ENCODE measurements at regions not wholly inside any gene's neighbourhood (a gene's known extent, or its start where the extent isn't known, plus 50 kb on each side); places are given as distances from the start of the nearest gene placed in this dataset.

- no peak for DNase-seq (ENCODE audit: low read depth)
These were observed 416.0 kb downstream of the SHQ1 start for GRCh38 chr3:72432246-72432645.

GRCh38 chr3:72429589-72430353 is 418.5 kb downstream of the SHQ1 start:
- no peak for DNase-seq (ENCODE audit: low read depth)

GRCh38 chr3:72428803-72429202 is 419.4 kb downstream of the SHQ1 start:
- no peak for DNase-seq (ENCODE audit: low read depth)

GRCh38 chr3:72427624-72428023 is 420.6 kb downstream of the SHQ1 start:
- no peak for DNase-seq (ENCODE audit: low read depth)

GRCh38 chr3:72426618-72427397 is 421.4 kb downstream of the SHQ1 start:
- DNase-seq (ENCODE audit: low read depth) = no peak

GRCh38 chr3:72423643-72424042 is 424.6 kb downstream of the SHQ1 start:
- no peak for DNase-seq (ENCODE audit: low read depth)

- DNase-seq (ENCODE audit: low read depth) = no peak
These were observed 426.5 kb downstream of the SHQ1 start for GRCh38 chr3:72421786-72422185.

- no peak for DNase-seq (ENCODE audit: low read depth)
These were observed 427.1 kb downstream of the SHQ1 start for GRCh38 chr3:72421126-72421525.

- no peak for DNase-seq (ENCODE audit: low read depth)
These were observed 429.4 kb downstream of the SHQ1 start for GRCh38 chr3:72418856-72419255.

- DNase-seq (ENCODE audit: low read depth) = peak; percentile 28
These were observed 430.0 kb downstream of the SHQ1 start for GRCh38 chr3:72418244-72418643.

- DNase-seq (ENCODE audit: low read depth) = no peak
These were observed 433.7 kb downstream of the SHQ1 start for GRCh38 chr3:72414481-72415016.

GRCh38 chr3:72413228-72413627 is 435.0 kb downstream of the SHQ1 start:
- DNase-seq (ENCODE audit: low read depth) = peak; percentile 68

GRCh38 chr3:72412340-72412956 is 435.8 kb downstream of the SHQ1 start:
- no peak for DNase-seq (ENCODE audit: low read depth)

GRCh38 chr3:72411843-72412242 is 436.4 kb downstream of the SHQ1 start:
- DNase-seq (ENCODE audit: low read depth) = no peak

- peak; percentile 31 for DNase-seq (ENCODE audit: low read depth)
These were observed 437.1 kb downstream of the SHQ1 start for GRCh38 chr3:72411126-72411525.

- no peak for DNase-seq (ENCODE audit: low read depth)
These were observed 439.1 kb downstream of the SHQ1 start for GRCh38 chr3:72408983-72409779.

GRCh38 chr3:72407766-72408165 is 440.5 kb downstream of the SHQ1 start:
- DNase-seq (ENCODE audit: low read depth) = no peak

GRCh38 chr3:72405943-72406566 is 442.2 kb downstream of the SHQ1 start:
- no peak for DNase-seq (ENCODE audit: low read depth)

- DNase-seq (ENCODE audit: low read depth) = no peak
These were observed 447.2 kb downstream of the SHQ1 start for GRCh38 chr3:72401005-72401545.

GRCh38 chr3:72398781-72399180 is 449.5 kb downstream of the SHQ1 start:
- DNase-seq (ENCODE audit: low read depth) = no peak

- no peak for DNase-seq (ENCODE audit: low read depth)
These were observed 450.7 kb downstream of the SHQ1 start for GRCh38 chr3:72397586-72397985.
